GM18519 (cell line): ENCODE measurements at regions not wholly inside any gene's neighbourhood (a gene's known extent, or its start where the extent isn't known, plus 50 kb on each side); places are given as distances from the start of the nearest gene placed in this dataset.

Experiments used
- ATAC-seq: cut with Tn5 transposase; IDR thresholded peaks from one replicate; pipeline ENCODE4 v1.9.1; 2021; ENCODE audit warnings: mild to moderate bottlenecking, moderate library complexity; ENCODE audit not compliant: unreplicated experiment, low FRiP score

GRCh38 chr21:25341981-25342380, 265.3 kb downstream of the MRPL39 start:
- ATAC-seq = no peak

- no peak for ATAC-seq
These were observed 268.9 kb downstream of the MRPL39 start for GRCh38 chr21:25338415-25338814.

GRCh38 chr21:25334046-25334730, 273.1 kb downstream of the MRPL39 start:
- ATAC-seq = no peak

GRCh38 chr21:25331286-25331685, 276.0 kb downstream of the MRPL39 start:
- ATAC-seq = no peak

- ATAC-seq = no peak
These were observed 277.0 kb downstream of the MRPL39 start for GRCh38 chr21:25330266-25330665.

- no peak for ATAC-seq
These were observed 278.0 kb downstream of the MRPL39 start for GRCh38 chr21:25329227-25329825.

- no peak for ATAC-seq
These were observed 278.5 kb downstream of the MRPL39 start for GRCh38 chr21:25328736-25329135.

GRCh38 chr21:25326181-25326580, 281.1 kb downstream of the MRPL39 start:
- no peak for ATAC-seq

GRCh38 chr21:25324666-25325065, 282.6 kb downstream of the MRPL39 start:
- no peak for ATAC-seq

- no peak for ATAC-seq
These were observed 283.8 kb downstream of the MRPL39 start for GRCh38 chr21:25323356-25323949.

GRCh38 chr21:25314247-25314646, 293.0 kb downstream of the MRPL39 start:
- no peak for ATAC-seq

GRCh38 chr21:25313829-25314228, 293.5 kb downstream of the MRPL39 start:
- no peak for ATAC-seq

- ATAC-seq = no peak
These were observed 299.8 kb downstream of the MRPL39 start for GRCh38 chr21:25307489-25307888.

GRCh38 chr21:25304611-25305010, 302.7 kb downstream of the MRPL39 start:
- ATAC-seq = no peak

- ATAC-seq = no peak
These were observed 306.6 kb downstream of the MRPL39 start for GRCh38 chr21:25300632-25301031.

GRCh38 chr21:25298512-25299491, 308.5 kb downstream of the MRPL39 start:
- peak; percentile 88 for ATAC-seq

- ATAC-seq = no peak
These were observed 310.2 kb downstream of the MRPL39 start for GRCh38 chr21:25297117-25297516.

GRCh38 chr21:25296252-25296651, 311.0 kb downstream of the MRPL39 start:
- no peak for ATAC-seq

- ATAC-seq = no peak
These were observed 314.9 kb downstream of the MRPL39 start for GRCh38 chr21:25292396-25292795.

- no peak for ATAC-seq
These were observed 323.6 kb downstream of the MRPL39 start for GRCh38 chr21:25283720-25284119.

- no peak for ATAC-seq
These were observed 326.1 kb downstream of the MRPL39 start for GRCh38 chr21:25281134-25281533.
